Left ventricle myocardium inferior (tissue), 1 donor: ENCODE measurements at regions not wholly inside any gene's neighbourhood (a gene's known extent, or its start where the extent isn't known, plus 50 kb on each side); places are given as distances from the start of the nearest gene placed in this dataset.

Source experiments
- DNase-seq: peaks from one replicate; pipeline ENCODE4 v3.0.0-alpha.2; 2020
- H3K27ac ChIP-seq: fragments of 200-600 bp; replicated peaks from 2 replicates; pipeline ENCODE4 v1.8.0; 2021
- H3K27me3 ChIP-seq: fragments of 200-600 bp; 2 replicates; pipeline ENCODE4 v1.8.0; 2021; ENCODE audit warnings: low read depth
- H3K36me3 ChIP-seq: fragments of 200-600 bp; 2 replicates; pipeline ENCODE4 v1.8.0; 2021
- H3K4me1 ChIP-seq: fragments of 200-600 bp; 2 replicates; pipeline ENCODE4 v1.8.0; 2021
- H3K4me3 ChIP-seq: fragments of 200-600 bp; 2 replicates; pipeline ENCODE4 v1.8.0; 2021; ENCODE audit warnings: mild to moderate bottlenecking, moderate library complexity
- H3K9me3 ChIP-seq: fragments of 200-600 bp; replicated peaks from 2 replicates; pipeline ENCODE4 v1.8.0; 2021
- CTCF ChIP-seq: fragments of 200-600 bp; IDR thresholded peaks from 2 replicates; pipeline ENCODE4 v1.8.0; 2021; ENCODE audit warnings: antibody characterized with exemption, mild to moderate bottlenecking, borderline replicate concordance
- intact Hi-C: fragments of 100-400 bp; cut with micrococcal nuclease; formaldehyde crosslinking; loops from one replicate; pipeline ENCODE4 v1.11.0; 2022
- donor health status: DM: no; HTN: yes; CAD: no; lungs with severe emphysema.

GRCh38 chr11:110015695-110016094 is 77.5 kb upstream of the ZC3H12C start:
- no peak for DNase-seq
- Histone ChIP-seq H3K4me3 (no peak overlapping the region), H3K27ac (no peak overlapping the region), H3K27me3 (no peaks in the 10 kb centered on the region), H3K36me3 (no peaks in the 10 kb centered on the region), H3K9me3 (peaks cover 18% of the 10 kb centered on the region), H3K4me1 (no peaks in the 10 kb centered on the region)
- TF ChIP-seq CTCF: no peak
- intact Hi-C loops: no loop called here

- TF ChIP-seq CTCF: no peak
- no peak for DNase-seq
- Histone ChIP-seq H3K4me1 (no peaks in the 10 kb centered on the region), H3K36me3 (no peaks in the 10 kb centered on the region), H3K27me3 (no peaks in the 10 kb centered on the region), H3K9me3 (no peaks in the 10 kb centered on the region), H3K27ac (no peak overlapping the region), H3K4me3 (no peak overlapping the region)
- intact Hi-C loops: no loop called here
Measured at GRCh38 chr11:110019675-110020074, 73.5 kb upstream of the ZC3H12C start.

- H3K27me3 ChIP-seq: no peaks in the 10 kb centered on the region
- H3K9me3 ChIP-seq: no peaks in the 10 kb centered on the region
- no peak for TF ChIP-seq CTCF
- H3K4me3 ChIP-seq: no peak overlapping the region
- DNase-seq: no peak
- no peaks in the 10 kb centered on the region for H3K36me3 ChIP-seq
- no peaks in the 10 kb centered on the region for H3K4me1 ChIP-seq
- no peak overlapping the region for H3K27ac ChIP-seq
- intact Hi-C loops: no loop called here
Measured at GRCh38 chr11:110022548-110022947, 70.6 kb upstream of the ZC3H12C start.

GRCh38 chr11:110023711-110024110 is 69.5 kb upstream of the ZC3H12C start:
- TF ChIP-seq CTCF: no peak
- DNase-seq: no peak
- intact Hi-C loops: no loop called here
- no peak overlapping the region for H3K4me3 ChIP-seq
- H3K4me1 ChIP-seq: no peaks in the 10 kb centered on the region
- H3K27ac ChIP-seq: no peak overlapping the region
- no peaks in the 10 kb centered on the region for H3K36me3 ChIP-seq
- no peaks in the 10 kb centered on the region for H3K9me3 ChIP-seq
- no peaks in the 10 kb centered on the region for H3K27me3 ChIP-seq

- Histone ChIP-seq H3K4me3 (no peak overlapping the region), H3K27ac (no peak overlapping the region), H3K27me3 (no peaks in the 10 kb centered on the region), H3K9me3 (no peaks in the 10 kb centered on the region), H3K36me3 (no peaks in the 10 kb centered on the region), H3K4me1 (no peaks in the 10 kb centered on the region)
- no peak for TF ChIP-seq CTCF
- no peak for DNase-seq
- intact Hi-C loops: no loop called here
Measured at GRCh38 chr11:110026858-110027626, 66.2 kb upstream of the ZC3H12C start.
